Kidney (tissue), 13 donors: ENCODE measurements at regions not wholly inside any gene's neighbourhood (a gene's known extent, or its start where the extent isn't known, plus 50 kb on each side); places are given as distances from the start of the nearest gene placed in this dataset.

Experiments used
- DNase-seq, 5 donors: peaks; one replicate each; pipeline ENCODE4 v3.0.0-alpha.2; 2013 to 2020
- FAIRE-seq: peaks from 2 replicates; lab custom pipeline; 2012; peaks lifted over from hg19 to GRCh38; lab: Jason Lieb, UNC
- H3K27ac ChIP-seq, 2 donors: one replicate each; pipeline ENCODE4 v1.7.0; 2013; ENCODE audit warnings: low read depth in 2 of 2, low read length in 2 of 2, inconsistent platforms in 1 of 2
- H3K27me3 ChIP-seq: one replicate; pipeline ENCODE4 v1.7.1; 2013; ENCODE audit warnings: low read length, inconsistent platforms; ENCODE audit not compliant: control insufficient read depth, insufficient read depth
- H3K36me3 ChIP-seq, 3 donors: one replicate each; pipeline versions ENCODE4 v1.7.0 to v1.7.1; 2013; ENCODE audit warnings: low read length in 3 of 3, control low read depth in 1 of 3, inconsistent platforms in 1 of 3; ENCODE audit not compliant: insufficient read depth in 3 of 3, control insufficient read depth in 2 of 3
- H3K4me1 ChIP-seq, 3 donors: one replicate each; pipeline versions ENCODE4 v1.7.0 to v1.7.1; 2013; ENCODE audit warnings: low read length in 3 of 3, inconsistent platforms in 1 of 3, low read depth in 1 of 3; ENCODE audit not compliant: control insufficient read depth in 2 of 3, insufficient read depth in 2 of 3
- H3K4me3 ChIP-seq, 3 donors: one replicate each; pipeline versions ENCODE4 v1.7.0 to v1.8.1; 2013; ENCODE audit warnings: low read length in 3 of 3, control low read depth in 1 of 3, inconsistent platforms in 1 of 3
- H3K9ac ChIP-seq, 3 donors: one replicate each; pipeline versions ENCODE4 v1.7.0 to v1.7.1; 2013; ENCODE audit warnings: low read length in 3 of 3, control low read depth in 1 of 3, inconsistent platforms in 1 of 3
- H3K9me3 ChIP-seq, 3 donors: one replicate each; pipeline versions ENCODE4 v1.7.0 to v1.7.1; 2013; ENCODE audit warnings: low read length in 3 of 3, control low read depth in 1 of 3, inconsistent platforms in 1 of 3; ENCODE audit not compliant: control insufficient read depth in 2 of 3, insufficient read depth in 1 of 3
- CTCF ChIP-seq: IDR thresholded peaks from 3 replicates; pipeline ENCODE4 v1.5.1; 2012; ENCODE audit warnings: mild to moderate bottlenecking, moderate library complexity, borderline replicate concordance; ENCODE audit not compliant: insufficient read depth; ENCODE audit errors: extremely low read depth
- intact Hi-C: fragments of 100-400 bp; cut with DNase I; formaldehyde crosslinking; loops from one replicate; pipeline ENCODE4 v1.11.1; 2022
- donor health status: control.
- donor health status: control.
- donor health status: control.
- donor health status: control.
- donor health status: control.
- donor health status: DM: yes; HTN: yes; CAD: no.
- donor health status: Normal renal cell carcinoma (clear cell type).

DNA sequence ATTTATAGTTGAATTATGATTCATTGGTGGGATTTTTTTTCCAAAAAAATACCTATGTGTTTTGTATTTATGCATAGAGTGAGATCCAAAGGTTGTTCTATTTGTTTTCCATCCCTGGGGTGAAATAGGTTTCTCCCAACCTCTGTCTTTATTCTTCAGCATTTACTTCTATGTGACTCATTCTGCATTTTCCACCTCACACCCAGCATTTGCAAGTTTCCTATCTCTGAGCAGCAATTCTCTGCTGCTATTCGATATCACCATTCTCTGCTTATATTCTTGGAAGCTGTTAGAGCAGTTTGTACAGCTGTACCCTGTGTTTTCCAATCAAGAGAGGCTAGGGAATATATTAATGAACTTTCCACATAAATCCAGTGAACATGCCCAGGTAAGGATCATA is 538.9 kb downstream of the SNAPC1 start:
- intact Hi-C loops = no loop called here

DNA sequence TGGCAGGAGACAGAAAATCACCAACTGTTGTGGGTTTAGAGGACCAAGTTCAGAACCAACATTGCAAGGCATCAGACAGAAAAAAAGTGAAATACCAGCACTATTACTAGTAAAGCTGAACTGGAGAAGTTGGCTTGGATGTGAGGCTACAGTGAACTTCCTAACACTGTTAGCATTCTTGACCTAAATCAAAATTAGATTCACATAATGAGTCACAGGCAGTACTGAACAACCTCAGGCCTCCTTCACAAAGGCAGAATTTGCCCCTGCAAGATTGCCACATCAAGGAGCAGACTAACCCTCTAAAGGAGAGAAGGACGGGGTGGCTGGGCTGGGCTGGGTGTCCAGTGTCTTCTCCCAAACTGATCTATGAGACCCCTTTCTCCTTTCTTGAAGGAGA is 539.7 kb downstream of the SNAPC1 start:
- no peaks in the 10 kb centered on the region for H3K27me3 ChIP-seq
- no peak overlapping the region for H3K27ac ChIP-seq
- TF ChIP-seq CTCF = no peak
- no peak overlapping the region for H3K9ac ChIP-seq
- no peak overlapping the region for H3K4me3 ChIP-seq
- no peaks in the 10 kb centered on the region for H3K36me3 ChIP-seq
- no peaks in the 10 kb centered on the region for H3K9me3 ChIP-seq
- DNase-seq = no peak
- no peak for FAIRE-seq
- intact Hi-C loops = no loop called here
- H3K4me1 ChIP-seq = no peaks in the 10 kb centered on the region

More for the DNA sequence above, 538.9 kb downstream of the SNAPC1 start:
- TF ChIP-seq CTCF = no peak
- H3K4me1 ChIP-seq = no peaks in the 10 kb centered on the region
- FAIRE-seq = no peak
- no peak overlapping the region for H3K9ac ChIP-seq
- no peak for DNase-seq
- H3K9me3 ChIP-seq = no peaks in the 10 kb centered on the region
- H3K27me3 ChIP-seq = no peaks in the 10 kb centered on the region
- no peak overlapping the region for H3K27ac ChIP-seq
- no peak overlapping the region for H3K4me3 ChIP-seq
- no peaks in the 10 kb centered on the region for H3K36me3 ChIP-seq

DNA sequence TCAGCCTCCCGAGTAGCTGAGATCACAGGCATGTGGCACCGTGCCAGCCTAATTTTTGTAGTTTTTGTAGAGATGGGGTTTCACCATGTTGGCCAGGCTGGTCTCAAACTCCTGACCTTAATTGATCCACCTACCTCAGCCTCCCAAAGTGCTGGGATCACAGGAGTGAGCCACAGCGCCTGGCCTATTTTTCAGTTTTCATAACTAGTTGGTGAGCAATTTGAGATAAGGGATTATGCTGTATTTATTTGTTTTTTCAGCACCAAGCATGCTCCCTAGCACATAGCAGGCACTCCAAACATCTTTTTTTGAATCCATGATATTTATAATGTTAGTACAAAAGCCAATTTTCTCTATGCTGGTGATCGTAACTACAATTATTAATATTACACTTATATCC is 541.2 kb downstream of the SNAPC1 start:
- DNase-seq (no peak), FAIRE-seq (no peak)
- no peak for TF ChIP-seq CTCF
- Histone ChIP-seq H3K9me3 (no peaks in the 10 kb centered on the region), H3K4me1 (no peaks in the 10 kb centered on the region), H3K36me3 (no peaks in the 10 kb centered on the region), H3K27ac (no peak overlapping the region), H3K9ac (no peak overlapping the region), H3K27me3 (no peaks in the 10 kb centered on the region), H3K4me3 (no peak overlapping the region)
- intact Hi-C loops = no loop called here

DNA sequence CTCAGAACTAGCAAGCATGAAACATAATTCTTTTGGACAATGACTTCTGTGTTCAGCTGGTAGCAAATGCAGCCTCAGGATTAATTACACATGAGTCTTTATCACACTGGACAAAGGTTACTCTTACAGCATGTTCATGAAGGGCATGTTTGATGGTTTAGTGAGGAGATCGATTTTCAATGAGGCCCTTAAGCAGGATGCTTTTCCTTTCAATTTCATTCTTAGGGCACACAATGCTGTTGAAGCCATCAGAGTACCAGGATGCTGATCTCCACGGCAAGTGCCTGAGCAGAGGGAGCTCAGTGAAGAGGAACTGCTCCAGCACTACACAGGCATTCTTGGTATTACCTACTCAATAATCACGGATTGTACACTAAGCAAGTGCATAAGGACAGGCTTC is 542.0 kb downstream of the SNAPC1 start:
- no peak overlapping the region for H3K4me3 ChIP-seq
- no peak overlapping the region for H3K9ac ChIP-seq
- intact Hi-C loops = no loop called here
- no peaks in the 10 kb centered on the region for H3K4me1 ChIP-seq
- no peaks in the 10 kb centered on the region for H3K9me3 ChIP-seq
- H3K36me3 ChIP-seq = no peaks in the 10 kb centered on the region
- H3K27ac ChIP-seq = no peak overlapping the region
- no peak for TF ChIP-seq CTCF
- DNase-seq = peak in 2 of 5 donors; percentile 2 to 15
- no peaks in the 10 kb centered on the region for H3K27me3 ChIP-seq
- no peak for FAIRE-seq
